ENCODE measurements at regions not wholly inside any gene's neighbourhood (a gene's known extent, or its start where the extent isn't known, plus 50 kb on each side); places are given as distances from the start of the nearest gene placed in this dataset.
"Not testable (repeated sequence)": the region's sequence is repeated elsewhere in the genome, so short reads cannot be mapped to it uniquely, and the experiment has no call there.

DNA sequence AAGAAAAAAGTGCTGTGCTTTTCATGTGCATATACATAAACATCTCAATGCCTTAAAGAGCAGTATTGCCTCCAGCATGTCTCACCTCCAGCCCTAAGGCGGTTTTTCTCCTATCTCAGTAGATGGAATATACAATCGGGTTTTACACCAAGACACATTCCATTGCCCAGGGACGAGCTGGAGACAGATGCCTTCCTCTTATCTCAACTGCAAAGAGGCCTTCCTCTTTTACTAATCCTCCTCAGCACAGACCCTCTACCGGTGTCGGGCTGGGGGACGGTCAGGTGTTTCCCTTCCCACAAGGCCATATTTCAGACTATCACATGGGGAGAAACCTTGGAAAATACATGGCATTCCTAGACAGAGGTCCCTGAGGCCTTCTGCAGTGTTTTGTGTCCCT is 385.3 kb downstream of the AMY1C start:
- H3K4me1 ChIP-seq (ENCODE audit: control insufficient read depth, insufficient read depth, low read length, unreplicated experiment); H3K4me3 ChIP-seq (ENCODE audit: low read depth, low read length); H2AFZ ChIP-seq (ENCODE audit: low read length, unreplicated experiment); H3K36me3 ChIP-seq (ENCODE audit: insufficient read depth, low read length); H3K27ac ChIP-seq (ENCODE audit: low read depth, low read length); H3K27me3 ChIP-seq (ENCODE audit: insufficient read depth, low read length); H3K79me2 ChIP-seq (ENCODE audit: control insufficient read depth, insufficient read depth, low read length, unreplicated experiment): not testable (repeated sequence)

DNA sequence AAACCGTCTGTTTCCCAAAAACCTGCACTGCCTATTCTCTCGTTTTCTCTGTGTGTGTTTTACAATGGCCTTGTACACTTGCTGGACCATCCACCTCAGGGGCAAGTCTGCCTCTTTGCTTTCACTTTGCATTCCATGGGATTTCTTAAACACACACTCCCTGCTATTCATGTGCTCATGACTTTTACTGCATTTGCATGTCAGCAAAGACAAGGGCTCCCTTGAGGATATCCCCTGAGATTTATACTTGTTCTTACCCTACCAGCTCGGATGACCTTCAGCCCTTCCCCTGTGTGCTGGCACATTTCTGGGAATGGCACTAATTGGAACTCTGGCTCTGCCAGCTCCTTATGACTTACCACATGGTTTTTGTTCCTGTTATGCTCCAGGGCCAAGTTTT is 386.9 kb downstream of the AMY1C start:
- Histone ChIP-seq H3K27ac (ENCODE audit: low read depth, low read length) (no peak overlapping the region), H3K79me2 (ENCODE audit: control insufficient read depth, insufficient read depth, low read length, unreplicated experiment) (no peaks in the 10 kb centered on the region), H3K4me1 (ENCODE audit: control insufficient read depth, insufficient read depth, low read length, unreplicated experiment) (no peaks in the 10 kb centered on the region), H3K27me3 (ENCODE audit: insufficient read depth, low read length) (no peaks in the 10 kb centered on the region), H3K36me3 (ENCODE audit: insufficient read depth, low read length) (no peaks in the 10 kb centered on the region), H2AFZ (ENCODE audit: low read length, unreplicated experiment) (no peak overlapping the region), H3K4me3 (ENCODE audit: low read depth, low read length) (no peak overlapping the region)

DNA sequence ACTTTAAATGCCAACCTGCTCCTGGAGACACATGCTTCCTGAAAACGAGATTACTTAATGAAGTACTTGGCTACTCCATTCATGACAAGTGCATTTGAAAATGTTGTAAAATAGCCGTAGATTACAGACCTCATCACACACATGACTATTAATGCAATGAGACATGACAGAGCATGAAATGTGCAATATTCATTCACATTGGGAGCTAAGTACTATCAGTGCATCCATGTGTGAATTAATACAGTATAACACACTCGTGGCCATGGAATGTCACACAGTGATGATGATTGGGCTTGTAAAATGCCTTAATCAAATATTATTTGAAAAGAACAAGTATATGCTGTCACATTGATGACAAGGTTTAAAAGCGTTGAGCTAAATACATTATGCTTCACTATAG is 407.0 kb downstream of the AMY1C start:
- H2AFZ ChIP-seq (ENCODE audit: low read length, unreplicated experiment), result no peak overlapping the region

DNA sequence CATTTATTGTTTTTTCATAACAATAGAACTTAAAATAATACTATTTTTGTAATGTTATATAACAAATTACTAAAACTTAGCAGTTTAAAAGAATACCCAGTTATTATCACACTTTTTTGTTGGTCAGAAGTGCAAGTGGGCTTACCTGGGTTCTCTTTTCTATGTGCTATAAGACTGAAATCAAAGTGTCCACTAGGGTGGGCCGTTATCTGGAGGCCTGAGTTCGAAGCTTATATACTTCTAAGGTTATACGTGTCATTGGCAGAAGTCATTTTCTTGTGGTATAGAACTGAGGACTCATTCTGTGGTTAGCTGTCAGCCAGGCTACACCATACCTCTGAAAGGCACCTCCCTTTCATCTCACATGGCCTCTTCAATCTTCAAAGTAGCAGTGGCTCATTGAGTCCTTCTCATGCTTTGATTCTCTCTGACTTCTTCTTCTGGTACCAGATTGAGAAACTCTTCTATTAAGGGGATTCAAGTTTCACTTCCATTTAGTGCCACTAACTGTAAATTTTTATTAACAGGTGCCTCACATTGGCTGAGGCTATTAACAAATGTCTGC is 414.3 kb downstream of the AMY1C start:
- H3K27me3 ChIP-seq (ENCODE audit: insufficient read depth, low read length), result no peaks in the 10 kb centered on the region
- no peak overlapping the region for H3K4me3 ChIP-seq (ENCODE audit: low read depth, low read length)
- H3K4me1 ChIP-seq (ENCODE audit: control insufficient read depth, insufficient read depth, low read length, unreplicated experiment), result no peaks in the 10 kb centered on the region
- no peaks in the 10 kb centered on the region for H3K36me3 ChIP-seq (ENCODE audit: insufficient read depth, low read length)
- H3K27ac ChIP-seq (ENCODE audit: low read depth, low read length), result no peak overlapping the region
- no peaks in the 10 kb centered on the region for H3K79me2 ChIP-seq (ENCODE audit: control insufficient read depth, insufficient read depth, low read length, unreplicated experiment)
- H2AFZ ChIP-seq (ENCODE audit: low read length, unreplicated experiment), result no peak overlapping the region

More for the DNA sequence above, 407.0 kb downstream of the AMY1C start:
- Histone ChIP-seq H3K4me1 (ENCODE audit: control insufficient read depth, insufficient read depth, low read length, unreplicated experiment) (no peaks in the 10 kb centered on the region), H3K27me3 (ENCODE audit: insufficient read depth, low read length) (no peaks in the 10 kb centered on the region), H3K36me3 (ENCODE audit: insufficient read depth, low read length) (no peaks in the 10 kb centered on the region), H3K27ac (ENCODE audit: low read depth, low read length) (no peak overlapping the region), H3K79me2 (ENCODE audit: control insufficient read depth, insufficient read depth, low read length, unreplicated experiment) (no peaks in the 10 kb centered on the region), H3K4me3 (ENCODE audit: low read depth, low read length) (no peak overlapping the region)

DNA sequence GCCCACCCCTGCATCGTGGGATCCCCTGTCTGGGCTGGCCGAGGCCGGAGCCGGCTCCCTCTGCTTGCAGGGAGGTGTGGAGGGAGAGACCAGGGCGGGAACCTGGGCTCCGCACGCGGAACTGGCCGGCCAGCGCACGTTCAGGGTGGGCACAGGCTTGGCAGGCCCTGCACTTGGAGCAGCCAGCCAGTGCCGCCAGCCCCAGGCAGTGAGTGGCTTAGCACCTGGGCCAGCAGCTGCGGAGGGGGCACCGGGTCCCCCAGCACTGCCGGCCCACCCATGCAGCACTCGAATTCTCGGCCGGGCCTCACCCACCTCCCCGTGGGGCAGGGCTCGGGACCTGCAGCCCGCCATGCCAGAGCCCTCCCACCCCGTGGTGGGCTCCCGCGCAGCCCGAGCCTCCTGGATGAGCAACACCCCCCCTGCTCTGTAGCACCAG is 422.6 kb downstream of the AMY1C start:
- H3K79me2 ChIP-seq (ENCODE audit: control insufficient read depth, insufficient read depth, low read length, unreplicated experiment), result no peaks in the 10 kb centered on the region
- no peak overlapping the region for H3K4me3 ChIP-seq (ENCODE audit: low read depth, low read length)
- no peak overlapping the region for H3K27ac ChIP-seq (ENCODE audit: low read depth, low read length)
- H3K36me3 ChIP-seq (ENCODE audit: insufficient read depth, low read length), result no peaks in the 10 kb centered on the region
- no peaks in the 10 kb centered on the region for H3K4me1 ChIP-seq (ENCODE audit: control insufficient read depth, insufficient read depth, low read length, unreplicated experiment)
- no peak overlapping the region for H2AFZ ChIP-seq (ENCODE audit: low read length, unreplicated experiment)
- H3K27me3 ChIP-seq (ENCODE audit: insufficient read depth, low read length), result no peaks in the 10 kb centered on the region

DNA sequence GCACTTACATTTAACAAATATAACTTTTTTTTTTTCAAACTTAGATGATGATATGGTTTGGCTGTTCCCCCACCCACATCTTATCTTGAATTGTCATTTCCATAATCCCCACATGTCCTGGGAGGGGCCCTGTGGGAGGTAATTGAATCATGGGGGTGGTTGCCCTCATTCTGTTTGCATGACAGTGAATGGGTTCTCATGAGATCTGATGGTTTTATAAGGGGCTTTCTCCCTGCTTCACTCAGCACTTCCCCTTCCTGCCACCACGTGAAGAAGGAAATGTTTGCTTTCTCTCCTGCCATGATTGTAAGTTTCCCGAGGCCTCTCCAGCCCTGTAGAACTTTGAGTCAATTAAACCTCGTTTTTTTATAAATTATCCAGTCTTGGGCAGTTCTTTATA is 432.6 kb downstream of the AMY1C start:
- H2AFZ ChIP-seq (ENCODE audit: low read length, unreplicated experiment), result no peak overlapping the region
- no peaks in the 10 kb centered on the region for H3K4me1 ChIP-seq (ENCODE audit: control insufficient read depth, insufficient read depth, low read length, unreplicated experiment)
- H3K79me2 ChIP-seq (ENCODE audit: control insufficient read depth, insufficient read depth, low read length, unreplicated experiment), result no peaks in the 10 kb centered on the region
- H3K27ac ChIP-seq (ENCODE audit: low read depth, low read length), result no peak overlapping the region
- H3K36me3 ChIP-seq (ENCODE audit: insufficient read depth, low read length), result no peaks in the 10 kb centered on the region
- no peaks in the 10 kb centered on the region for H3K27me3 ChIP-seq (ENCODE audit: insufficient read depth, low read length)
- H3K4me3 ChIP-seq (ENCODE audit: low read depth, low read length), result no peak overlapping the region

DNA sequence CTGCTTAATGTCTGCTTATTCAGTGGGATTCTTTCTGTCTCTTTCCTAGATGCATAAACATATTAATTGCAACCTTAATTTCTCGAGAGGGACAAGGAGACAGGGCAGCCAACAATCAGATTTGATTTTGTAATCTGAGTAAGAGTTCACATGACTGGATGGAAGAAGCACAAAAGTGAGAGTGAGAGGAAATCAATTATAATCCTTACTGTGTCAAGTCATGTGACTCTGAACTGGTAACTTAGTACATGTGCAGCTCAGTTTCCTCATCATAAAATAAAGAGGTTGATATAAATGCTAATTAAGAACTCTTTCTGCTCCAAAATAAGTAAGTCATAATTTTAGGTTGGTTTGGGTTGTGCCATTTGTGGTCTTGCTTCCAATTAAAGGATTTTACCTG is 439.5 kb downstream of the AMY1C start:
- H3K4me1 ChIP-seq (ENCODE audit: control insufficient read depth, insufficient read depth, low read length, unreplicated experiment), result no peaks in the 10 kb centered on the region
- H3K4me3 ChIP-seq (ENCODE audit: low read depth, low read length), result no peak overlapping the region
- no peak overlapping the region for H2AFZ ChIP-seq (ENCODE audit: low read length, unreplicated experiment)
- no peaks in the 10 kb centered on the region for H3K36me3 ChIP-seq (ENCODE audit: insufficient read depth, low read length)
- no peaks in the 10 kb centered on the region for H3K27me3 ChIP-seq (ENCODE audit: insufficient read depth, low read length)
- H3K79me2 ChIP-seq (ENCODE audit: control insufficient read depth, insufficient read depth, low read length, unreplicated experiment), result no peaks in the 10 kb centered on the region
- H3K27ac ChIP-seq (ENCODE audit: low read depth, low read length), result no peak overlapping the region

DNA sequence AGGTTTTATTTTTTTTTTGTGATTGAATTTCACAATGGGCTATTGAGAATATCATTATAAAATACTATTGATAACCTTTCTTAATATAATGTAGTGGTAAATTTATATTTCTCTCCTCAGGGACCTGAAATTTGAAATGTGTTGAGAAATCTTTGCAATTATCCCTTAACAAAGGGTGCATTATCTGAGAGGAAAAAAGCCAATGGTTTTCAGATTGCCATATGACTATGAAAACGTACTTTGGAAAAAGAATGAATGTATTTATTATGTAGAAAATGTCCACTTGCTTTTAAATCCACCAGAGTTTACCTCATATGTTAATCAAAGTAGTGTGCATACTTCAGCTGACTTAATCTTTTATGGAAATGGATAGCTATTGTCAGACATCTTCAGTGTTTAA is 441.1 kb downstream of the AMY1C start:
- Histone ChIP-seq H3K79me2 (ENCODE audit: control insufficient read depth, insufficient read depth, low read length, unreplicated experiment) (no peaks in the 10 kb centered on the region), H3K27me3 (ENCODE audit: insufficient read depth, low read length) (no peaks in the 10 kb centered on the region), H3K4me1 (ENCODE audit: control insufficient read depth, insufficient read depth, low read length, unreplicated experiment) (no peaks in the 10 kb centered on the region), H2AFZ (ENCODE audit: low read length, unreplicated experiment) (no peak overlapping the region), H3K36me3 (ENCODE audit: insufficient read depth, low read length) (no peaks in the 10 kb centered on the region), H3K27ac (ENCODE audit: low read depth, low read length) (no peak overlapping the region), H3K4me3 (ENCODE audit: low read depth, low read length) (no peak overlapping the region)

DNA sequence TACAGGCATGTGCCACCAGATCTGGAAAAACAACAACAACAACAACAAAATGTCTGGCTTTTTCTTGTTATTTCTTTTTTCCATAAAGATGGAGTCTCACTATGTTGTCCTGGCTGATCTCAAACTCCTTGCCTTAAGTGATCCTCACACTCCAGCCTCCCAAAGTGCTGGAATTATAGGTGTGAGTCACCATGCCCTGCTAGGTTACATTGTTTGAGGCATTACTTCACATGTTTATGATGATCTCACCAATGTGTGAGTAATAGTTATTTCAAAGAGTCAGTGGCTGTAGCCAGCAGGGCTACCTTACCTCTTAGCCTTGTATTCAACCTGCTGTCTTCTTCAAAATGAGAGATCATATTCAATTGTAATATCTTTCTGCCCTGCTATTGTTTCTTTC is 445.7 kb downstream of the AMY1C start:
- Histone ChIP-seq H2AFZ (ENCODE audit: low read length, unreplicated experiment) (no peak overlapping the region), H3K27me3 (ENCODE audit: insufficient read depth, low read length) (no peaks in the 10 kb centered on the region), H3K79me2 (ENCODE audit: control insufficient read depth, insufficient read depth, low read length, unreplicated experiment) (no peaks in the 10 kb centered on the region), H3K4me1 (ENCODE audit: control insufficient read depth, insufficient read depth, low read length, unreplicated experiment) (no peaks in the 10 kb centered on the region), H3K36me3 (ENCODE audit: insufficient read depth, low read length) (no peaks in the 10 kb centered on the region), H3K27ac (ENCODE audit: low read depth, low read length) (no peak overlapping the region), H3K4me3 (ENCODE audit: low read depth, low read length) (no peak overlapping the region)

DNA sequence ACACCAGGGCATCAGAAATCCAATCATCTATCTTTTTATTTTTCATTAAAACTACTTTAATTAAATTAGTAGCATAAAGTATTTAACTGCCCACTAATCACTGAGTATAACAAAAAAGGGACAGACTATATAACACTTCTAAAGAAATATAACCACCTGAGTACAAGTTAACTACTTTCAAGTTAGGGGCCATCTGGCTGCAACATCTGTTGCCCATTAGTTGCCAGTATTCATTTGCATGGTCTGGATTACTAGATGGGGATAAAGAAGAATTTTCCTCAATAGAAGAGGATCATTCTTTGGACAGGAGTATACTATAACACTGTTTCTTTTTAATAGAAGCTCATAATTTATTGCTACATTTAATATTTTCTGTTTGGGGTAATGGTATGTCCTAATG is 446.4 kb downstream of the AMY1C start:
- no peak overlapping the region for H3K4me3 ChIP-seq (ENCODE audit: low read depth, low read length)
- H3K27ac ChIP-seq (ENCODE audit: low read depth, low read length), result no peak overlapping the region
- H3K4me1 ChIP-seq (ENCODE audit: control insufficient read depth, insufficient read depth, low read length, unreplicated experiment), result no peaks in the 10 kb centered on the region
- no peaks in the 10 kb centered on the region for H3K27me3 ChIP-seq (ENCODE audit: insufficient read depth, low read length)
- H2AFZ ChIP-seq (ENCODE audit: low read length, unreplicated experiment), result no peak overlapping the region
- H3K79me2 ChIP-seq (ENCODE audit: control insufficient read depth, insufficient read depth, low read length, unreplicated experiment), result no peaks in the 10 kb centered on the region
- no peaks in the 10 kb centered on the region for H3K36me3 ChIP-seq (ENCODE audit: insufficient read depth, low read length)

DNA sequence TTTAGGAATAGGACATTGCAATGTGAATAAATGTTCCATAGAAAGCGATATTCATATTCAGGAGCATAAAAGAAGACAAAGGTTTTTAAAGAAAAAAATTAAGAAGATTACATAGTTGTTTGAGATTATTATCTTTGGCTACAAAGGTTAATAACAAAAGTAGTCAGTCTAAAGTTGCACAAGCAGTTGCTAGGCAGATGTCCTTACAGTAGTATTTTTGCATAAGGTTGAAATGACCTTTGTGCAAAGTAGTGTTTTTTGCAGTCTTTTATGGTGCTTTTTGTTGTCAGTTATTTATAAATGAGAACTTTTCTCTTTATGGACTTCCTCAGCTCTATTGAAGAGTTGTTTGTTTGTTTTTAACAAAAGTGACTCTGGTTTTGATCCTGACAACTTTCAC is 447.8 kb downstream of the AMY1C start:
- no peaks in the 10 kb centered on the region for H3K79me2 ChIP-seq (ENCODE audit: control insufficient read depth, insufficient read depth, low read length, unreplicated experiment)
- no peak overlapping the region for H2AFZ ChIP-seq (ENCODE audit: low read length, unreplicated experiment)
- H3K27me3 ChIP-seq (ENCODE audit: insufficient read depth, low read length), result no peaks in the 10 kb centered on the region
- H3K4me1 ChIP-seq (ENCODE audit: control insufficient read depth, insufficient read depth, low read length, unreplicated experiment), result no peaks in the 10 kb centered on the region
- no peak overlapping the region for H3K27ac ChIP-seq (ENCODE audit: low read depth, low read length)
- no peaks in the 10 kb centered on the region for H3K36me3 ChIP-seq (ENCODE audit: insufficient read depth, low read length)
- no peak overlapping the region for H3K4me3 ChIP-seq (ENCODE audit: low read depth, low read length)

Data from ACC112 (cell line).